HG03045 (cell line): ENCODE measurements at regions not wholly inside any gene's neighbourhood (a gene's known extent, or its start where the extent isn't known, plus 50 kb on each side); places are given as distances from the start of the nearest gene placed in this dataset.
"Not testable (repeated sequence)": the region's sequence is repeated elsewhere in the genome, so short reads cannot be mapped to it uniquely, and the experiment has no call there.

ENCODE experiments used
- ATAC-seq: cut with Tn5 transposase; IDR thresholded peaks from one replicate; pipeline ENCODE4 v1.9.1; 2021; ENCODE audit warnings: mild to moderate bottlenecking, moderate library complexity; ENCODE audit not compliant: unreplicated experiment

- no peak for ATAC-seq
Observed at GRCh38 chr3:180409170-180409569, 192.8 kb upstream of the TTC14 start.

- no peak for ATAC-seq
Observed at GRCh38 chr3:180409883-180410282, 192.1 kb upstream of the TTC14 start.

- ATAC-seq: no peak
Observed at GRCh38 chr3:180414157-180414556, 187.8 kb upstream of the TTC14 start.

- no peak for ATAC-seq
Observed at GRCh38 chr3:180416111-180416594, 185.8 kb upstream of the TTC14 start.

GRCh38 chr3:180417241-180417640, 184.7 kb upstream of the TTC14 start:
- ATAC-seq: no peak

- no peak for ATAC-seq
Observed at GRCh38 chr3:180420016-180420415, 181.9 kb upstream of the TTC14 start.

- no peak for ATAC-seq
Observed at GRCh38 chr3:180420804-180421203, 181.2 kb upstream of the TTC14 start.

GRCh38 chr3:180421221-180421620, 180.7 kb upstream of the TTC14 start:
- ATAC-seq: no peak

- no peak for ATAC-seq
Observed at GRCh38 chr3:180421721-180422120, 180.2 kb upstream of the TTC14 start.

GRCh38 chr3:180424305-180424704, 177.7 kb upstream of the TTC14 start:
- ATAC-seq: not testable (repeated sequence)

GRCh38 chr3:180430896-180431295, 171.1 kb upstream of the TTC14 start:
- ATAC-seq: no peak

GRCh38 chr3:180433152-180433551, 168.8 kb upstream of the TTC14 start:
- ATAC-seq: no peak

GRCh38 chr3:180447136-180447535, 154.8 kb upstream of the TTC14 start:
- ATAC-seq: no peak

GRCh38 chr3:180448407-180448806, 153.6 kb upstream of the TTC14 start:
- not testable (repeated sequence) for ATAC-seq

GRCh38 chr3:180457225-180457624, 144.7 kb upstream of the TTC14 start:
- no peak for ATAC-seq

GRCh38 chr3:180466401-180467011, 135.5 kb upstream of the TTC14 start:
- no peak for ATAC-seq

GRCh38 chr3:180467177-180467576, 134.8 kb upstream of the TTC14 start:
- no peak for ATAC-seq

- no peak for ATAC-seq
Observed at GRCh38 chr3:180469149-180469548, 132.8 kb upstream of the TTC14 start.

GRCh38 chr3:180478695-180479094, 123.3 kb upstream of the TTC14 start:
- ATAC-seq: no peak

- no peak for ATAC-seq
Observed at GRCh38 chr3:180492047-180492446, 109.9 kb upstream of the TTC14 start.

GRCh38 chr3:180496995-180497394, 105.0 kb upstream of the TTC14 start:
- ATAC-seq: no peak

GRCh38 chr3:180516368-180516767, 85.6 kb upstream of the TTC14 start:
- no peak for ATAC-seq

- no peak for ATAC-seq
Observed at GRCh38 chr3:180523040-180523439, 78.9 kb upstream of the TTC14 start.
